ENCODE measurements at regions not wholly inside any gene's neighbourhood (a gene's known extent, or its start where the extent isn't known, plus 50 kb on each side); places are given as distances from the start of the nearest gene placed in this dataset.

DNA sequence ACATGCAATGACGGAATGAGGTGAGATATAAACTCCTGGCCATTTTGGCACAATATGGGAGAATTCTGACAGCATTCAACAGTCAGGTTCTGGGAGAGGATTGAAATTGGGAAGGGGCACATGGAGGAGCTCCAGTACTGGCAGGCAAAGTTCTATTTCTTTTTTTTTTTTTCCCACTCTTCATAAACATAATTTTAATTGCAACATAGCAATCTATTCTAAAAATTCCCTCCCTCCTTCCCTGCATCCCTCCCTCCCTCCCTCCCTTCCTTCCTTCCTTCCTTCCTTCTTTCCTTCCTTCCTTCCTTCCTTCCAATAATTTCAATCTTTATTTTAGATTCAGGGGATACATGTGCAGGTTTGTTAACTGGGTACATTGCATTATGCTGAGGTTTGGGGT is 93.2 kb downstream of the PTCSC3 start:
- DNase-seq = no peak

DNA sequence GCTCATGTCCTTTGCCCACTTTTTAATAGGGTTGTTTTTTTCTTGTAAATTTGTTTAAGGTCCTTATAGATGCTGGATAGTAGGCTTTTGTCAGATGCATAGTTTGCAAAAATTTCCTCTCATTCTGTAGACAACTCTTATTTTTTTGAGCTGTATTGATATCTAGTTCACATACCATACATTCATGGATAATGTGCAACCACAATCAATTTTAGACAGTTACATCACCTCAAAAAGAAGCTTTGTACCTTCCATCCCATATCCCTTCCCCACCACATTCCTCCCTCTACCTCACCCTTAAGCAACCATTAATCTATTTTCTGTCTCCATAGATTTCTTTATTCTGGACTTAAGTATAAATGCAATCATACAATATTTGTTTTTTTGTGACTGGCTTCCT is 98.4 kb downstream of the PTCSC3 start:
- DNase-seq = no peak

DNA sequence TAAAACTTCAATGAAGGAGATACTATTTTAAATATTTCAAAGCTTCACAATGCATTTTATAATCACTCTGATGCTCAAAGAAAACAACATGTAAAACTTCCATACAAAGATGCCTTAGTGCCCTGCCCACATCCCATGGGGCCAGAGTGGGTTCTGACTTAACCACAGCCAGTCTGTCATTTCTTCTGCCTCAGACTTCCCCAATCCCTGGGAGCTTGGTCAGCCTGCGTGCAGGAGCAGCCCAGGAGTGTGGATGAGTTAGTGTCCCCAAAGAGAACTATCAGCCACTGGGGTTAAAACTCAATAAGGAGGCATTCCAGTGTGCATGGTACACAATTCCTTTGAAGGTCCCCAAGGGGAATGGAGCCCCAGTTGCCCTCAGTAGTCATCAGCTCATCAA is 100.3 kb downstream of the PTCSC3 start:
- no peak for DNase-seq

DNA sequence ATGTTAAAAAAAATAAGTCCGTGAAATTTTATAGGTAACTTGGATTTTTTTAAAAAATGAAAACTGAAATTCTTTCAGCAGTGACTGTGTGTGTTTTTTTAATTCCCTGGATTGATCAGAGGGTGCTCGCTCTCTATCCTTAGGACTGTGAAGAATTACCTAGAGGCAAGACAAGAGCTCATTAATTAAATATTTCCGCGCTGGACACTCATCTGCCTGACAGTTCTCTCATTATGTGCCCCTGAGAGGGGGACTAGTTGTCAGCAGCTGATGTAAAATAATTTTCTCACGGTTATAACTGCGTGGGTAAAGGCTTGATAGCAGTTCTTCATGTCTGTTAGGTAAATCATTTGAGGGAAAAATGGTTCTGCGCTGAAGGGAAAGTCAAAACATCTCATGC is 101.3 kb downstream of the PTCSC3 start:
- no peak for DNase-seq

DNA sequence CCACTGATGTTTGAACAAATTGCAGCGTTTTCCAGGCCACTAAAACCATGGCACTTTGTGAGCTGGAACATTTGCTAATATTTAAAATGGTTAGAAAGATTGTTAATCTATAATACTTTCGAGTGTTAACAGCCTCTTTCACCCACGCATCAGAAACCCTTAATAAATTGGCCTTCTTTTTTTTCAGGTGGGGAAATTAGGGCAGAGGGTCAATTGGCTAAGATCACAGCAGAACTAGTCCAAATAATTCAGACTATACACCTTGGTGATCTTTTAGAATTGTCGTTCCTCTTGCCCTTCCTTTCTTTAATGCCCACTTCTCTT is 105.8 kb downstream of the PTCSC3 start:
- DNase-seq = no peak

GRCh38 chr14:36070031-36070719 is 106.3 kb downstream of the PTCSC3 start:
- DNase-seq = peak; percentile 80 to 84

DNA sequence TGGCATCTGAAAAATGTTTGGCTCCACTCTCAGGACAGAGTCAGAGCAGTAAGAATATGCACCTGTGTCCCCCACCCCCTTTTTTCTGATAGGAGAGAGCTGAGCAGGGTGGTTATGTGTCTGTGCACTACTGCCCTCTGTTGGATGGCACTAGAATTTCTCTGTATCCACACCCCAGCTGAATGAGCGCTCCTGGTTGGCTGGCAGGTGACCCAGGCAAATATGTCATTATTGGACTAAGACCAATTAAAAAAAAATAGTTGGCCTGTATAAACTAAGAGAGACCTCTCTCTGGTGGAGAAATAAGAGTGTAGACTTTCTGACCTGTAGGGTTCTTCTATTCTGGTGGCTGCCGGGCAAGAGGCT is 107.0 kb downstream of the PTCSC3 start:
- DNase-seq = peak; percentile 63 to 68

- no peak for DNase-seq
Measured at GRCh38 chr14:36068777-36069534, 107.6 kb downstream of the PTCSC3 start.

DNA sequence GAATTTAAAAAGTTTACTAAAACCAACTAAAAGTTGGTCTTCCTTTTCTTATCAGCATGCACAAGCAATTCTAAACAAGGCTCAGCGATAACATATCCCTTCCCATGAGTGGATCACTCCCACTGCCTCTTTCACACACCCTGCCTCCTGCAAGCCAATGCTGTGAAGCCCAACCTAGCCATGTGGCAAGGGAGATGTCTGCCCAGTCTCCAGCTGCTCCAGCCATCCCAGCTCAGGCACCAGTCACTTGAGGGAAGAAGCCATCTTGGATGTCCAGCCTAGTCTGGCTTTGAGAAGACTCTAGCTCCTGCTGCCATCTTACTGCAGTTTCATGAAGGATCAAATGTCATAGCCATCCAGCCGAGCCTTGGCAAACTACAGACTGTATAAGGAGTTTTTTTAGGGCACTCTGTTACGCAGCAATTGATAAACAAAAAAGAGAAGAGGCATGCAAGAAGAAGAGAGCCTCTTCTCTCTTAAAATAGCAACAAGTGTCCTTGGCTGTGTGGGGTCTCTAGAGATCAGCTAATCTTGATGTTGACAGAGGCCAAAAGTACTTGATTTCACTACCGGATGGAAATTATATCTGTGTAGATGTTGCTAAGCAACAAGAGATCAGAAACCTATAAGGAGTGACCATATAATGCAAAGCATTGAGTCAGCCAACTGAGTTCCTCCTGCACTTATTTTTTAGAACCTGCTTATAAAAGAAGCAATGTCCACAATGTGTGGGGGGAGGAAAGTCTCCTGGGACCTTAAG is 108.9 kb downstream of the PTCSC3 start:
- DNase-seq = peak in 1 of 2 experiments; percentile 19

DNA sequence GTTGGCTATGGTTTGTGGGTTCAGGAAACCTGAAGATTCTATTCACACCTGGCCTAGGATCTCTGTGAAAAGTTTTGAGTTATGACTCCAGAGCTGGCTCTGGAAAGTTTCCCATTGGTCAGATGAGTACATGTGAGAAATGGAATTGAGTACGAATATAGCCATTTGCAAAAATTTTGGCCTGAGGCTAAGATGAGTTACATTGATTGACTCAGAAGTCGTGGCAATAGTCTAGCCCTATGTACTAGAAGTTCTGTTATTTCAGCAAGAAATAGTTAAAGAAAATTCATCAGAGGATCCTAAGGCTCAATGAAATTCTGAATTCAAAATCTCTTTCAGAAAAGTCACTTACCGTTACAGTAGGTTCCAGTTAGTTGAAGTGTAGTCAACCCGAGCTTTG is 109.9 kb downstream of the PTCSC3 start:
- DNase-seq = no peak

- no peak for DNase-seq
Measured at GRCh38 chr14:36065831-36066230, 110.7 kb downstream of the PTCSC3 start.

DNA sequence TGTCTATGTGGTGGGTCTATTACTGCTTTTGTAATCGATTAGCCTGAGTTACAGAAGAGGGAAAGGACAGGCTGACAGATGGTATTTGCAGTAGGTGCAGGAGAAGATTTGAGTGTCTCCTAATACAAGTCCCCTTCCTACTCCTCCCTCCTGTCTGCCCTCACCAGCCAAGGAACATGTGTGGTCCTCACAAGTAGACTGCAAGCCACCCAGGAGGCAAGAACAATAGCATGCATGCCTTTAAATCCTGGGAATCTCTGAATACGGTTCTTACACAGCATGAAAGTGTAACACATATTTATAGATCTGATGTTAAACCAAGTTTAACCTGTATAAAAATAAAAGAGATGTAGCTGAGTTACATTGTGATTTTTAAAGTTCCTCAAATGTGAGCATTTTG is 117.0 kb downstream of the PTCSC3 start:
- no peak for DNase-seq

DNA sequence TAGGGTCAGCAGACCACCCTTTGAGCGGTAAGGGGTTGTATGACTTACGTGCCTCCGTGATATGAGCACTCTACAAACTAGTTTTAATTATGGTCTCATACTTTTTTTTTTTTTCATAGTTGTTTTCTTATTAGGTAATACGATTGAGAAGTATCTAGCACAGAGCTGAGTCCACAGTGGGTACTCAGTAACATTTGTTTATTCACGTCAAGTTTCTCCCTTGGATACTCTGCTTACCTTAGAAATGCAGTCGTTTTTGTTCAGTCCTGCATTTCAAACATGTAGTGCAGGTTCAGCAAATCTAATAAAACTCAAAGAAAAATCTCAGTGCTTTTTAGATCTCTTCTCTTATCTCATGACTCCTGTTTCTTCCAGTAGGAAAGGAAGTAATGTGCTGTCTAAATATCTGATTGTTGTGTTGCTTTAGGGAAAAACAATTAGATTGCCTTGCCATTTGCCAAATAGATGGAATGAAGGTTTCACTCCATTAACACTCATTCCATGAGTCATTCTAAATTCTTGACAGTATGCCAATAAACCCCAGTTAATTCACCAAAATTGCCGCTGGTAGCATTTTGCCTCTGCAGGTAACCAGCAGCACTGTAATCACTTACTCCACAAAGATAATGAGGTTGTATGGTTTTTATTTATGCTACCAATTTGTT is 118.9 kb downstream of the PTCSC3 start:
- DNase-seq = peak; percentile 58 to 86

DNA sequence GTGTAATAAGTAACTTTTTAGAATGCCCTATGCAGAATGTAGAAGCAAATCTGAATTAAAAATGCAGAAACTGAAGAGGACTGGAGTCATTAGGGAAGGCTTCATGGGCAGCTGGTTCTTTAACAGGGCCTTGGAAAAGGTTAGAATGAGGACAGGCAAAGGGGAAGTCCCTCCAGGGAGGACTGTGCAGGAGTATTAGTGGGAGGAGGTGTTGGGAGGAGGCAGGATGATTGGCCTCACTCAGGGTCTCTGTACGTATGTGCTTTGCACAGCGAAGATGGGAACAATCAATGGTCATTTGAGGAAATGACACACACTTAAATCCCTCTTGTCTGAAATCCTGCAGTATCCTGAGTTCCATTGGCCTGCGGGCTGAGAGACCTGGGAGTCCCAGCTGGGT is 119.7 kb downstream of the PTCSC3 start:
- DNase-seq = no peak

DNA sequence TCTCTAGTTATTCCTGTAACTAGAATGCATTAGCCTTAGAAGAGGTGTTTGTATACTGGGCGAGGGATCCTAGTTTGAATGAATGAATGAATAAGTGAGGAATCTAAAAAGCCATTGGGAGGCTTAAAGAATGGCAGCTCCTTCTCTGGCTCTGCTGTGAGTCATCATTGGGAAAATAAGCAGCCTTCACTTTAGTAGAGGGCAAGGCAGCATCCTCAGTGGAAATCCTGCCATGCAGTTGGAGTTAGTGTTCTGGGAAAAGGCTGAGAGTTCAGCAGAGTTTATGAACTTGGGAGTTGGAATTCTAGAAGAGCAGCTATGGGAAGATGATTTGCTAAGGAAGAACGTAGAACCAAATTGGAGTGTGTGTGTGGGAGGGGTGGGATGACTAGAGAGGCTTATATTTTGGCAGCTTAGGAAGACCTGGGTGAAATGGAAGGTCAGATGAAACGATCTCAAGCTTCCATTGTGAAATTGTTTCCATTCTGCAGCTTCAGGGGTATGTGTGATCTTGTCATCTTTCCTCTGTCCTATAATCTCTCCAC is 120.8 kb downstream of the PTCSC3 start:
- no peak for DNase-seq

- no peak for DNase-seq
Measured at GRCh38 chr14:36055052-36055378, 121.5 kb downstream of the PTCSC3 start.

GRCh38 chr14:36054353-36055051 is 122.0 kb downstream of the PTCSC3 start:
- no peak for DNase-seq

- DNase-seq = no peak
Measured at GRCh38 chr14:36052681-36053080, 123.8 kb downstream of the PTCSC3 start.

DNA sequence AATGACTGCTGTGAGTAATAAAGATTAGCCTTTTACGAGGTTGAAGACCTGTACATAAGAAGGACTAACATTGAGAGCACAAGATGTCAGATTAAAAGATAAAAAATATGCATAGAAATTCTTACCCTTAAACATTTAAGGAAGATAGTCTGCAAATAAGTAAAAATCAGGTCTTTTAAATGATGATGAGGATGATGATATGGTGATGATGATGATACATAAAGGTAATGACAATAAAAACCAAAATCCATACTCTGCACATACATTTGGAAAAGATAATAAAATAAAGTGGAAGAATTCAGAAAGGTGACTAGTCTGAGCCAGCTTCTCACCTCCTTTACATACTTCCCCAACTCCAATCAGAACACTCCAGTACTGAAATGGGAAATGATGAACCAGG is 124.5 kb downstream of the PTCSC3 start:
- no peak for DNase-seq

DNA sequence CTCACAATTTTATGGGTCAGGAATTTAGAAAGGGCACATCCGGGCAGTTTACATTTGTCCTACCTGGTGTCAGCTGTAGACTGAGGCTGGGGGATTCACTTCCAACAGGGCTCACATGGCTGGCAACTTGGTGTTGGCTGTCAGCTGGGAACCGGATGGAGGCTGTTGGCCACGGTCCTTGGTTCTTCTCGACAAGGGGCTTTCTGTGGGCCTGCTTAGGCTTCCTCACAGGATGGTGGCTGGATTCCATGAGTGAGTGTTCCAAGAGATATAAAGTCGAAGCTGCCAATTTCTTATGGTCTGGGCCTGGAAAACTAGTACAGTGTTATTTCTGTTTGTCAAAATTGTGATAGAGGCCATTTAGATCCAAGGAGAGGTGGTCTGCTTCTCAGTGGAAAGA is 127.9 kb downstream of the PTCSC3 start:
- no peak for DNase-seq

DNA sequence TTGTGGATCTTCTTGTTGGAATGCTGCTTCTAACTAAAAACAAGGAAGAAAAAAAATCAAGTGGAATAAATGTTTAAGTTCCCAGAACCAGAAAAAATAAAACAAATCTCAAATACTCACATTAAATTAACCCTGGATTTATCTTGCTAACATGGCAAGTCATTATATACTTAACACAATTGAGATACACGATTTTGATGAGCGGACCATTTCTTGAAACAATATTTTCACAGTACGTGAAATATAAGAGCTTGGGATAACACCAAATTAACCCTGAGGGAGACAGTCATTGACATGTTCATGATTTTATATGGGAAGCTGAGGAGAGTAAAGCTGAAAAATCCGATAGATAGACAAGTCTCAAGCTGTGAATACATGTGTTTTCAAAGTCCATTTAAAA is 128.6 kb downstream of the PTCSC3 start:
- DNase-seq = no peak

DNA sequence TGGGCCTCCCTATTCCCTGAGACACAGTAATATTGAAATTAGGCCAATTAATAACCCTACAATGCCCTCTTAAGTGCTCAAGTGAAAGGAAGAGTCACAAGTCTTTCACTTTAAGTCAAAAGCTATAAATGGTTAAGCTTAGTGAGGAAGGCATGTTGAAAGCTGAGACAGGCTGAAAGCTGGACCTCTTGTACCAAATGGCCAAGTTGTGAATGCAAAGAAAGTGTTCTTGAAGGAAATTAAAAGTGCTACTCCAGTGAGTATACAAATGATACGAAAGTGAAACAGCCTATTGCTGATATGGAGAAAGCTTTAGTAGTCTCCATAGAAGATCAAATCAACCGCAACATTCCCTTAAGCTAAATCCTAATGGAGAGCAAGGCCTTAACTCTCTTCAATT is 140.8 kb downstream of the PTCSC3 start:
- no peak for DNase-seq

DNA sequence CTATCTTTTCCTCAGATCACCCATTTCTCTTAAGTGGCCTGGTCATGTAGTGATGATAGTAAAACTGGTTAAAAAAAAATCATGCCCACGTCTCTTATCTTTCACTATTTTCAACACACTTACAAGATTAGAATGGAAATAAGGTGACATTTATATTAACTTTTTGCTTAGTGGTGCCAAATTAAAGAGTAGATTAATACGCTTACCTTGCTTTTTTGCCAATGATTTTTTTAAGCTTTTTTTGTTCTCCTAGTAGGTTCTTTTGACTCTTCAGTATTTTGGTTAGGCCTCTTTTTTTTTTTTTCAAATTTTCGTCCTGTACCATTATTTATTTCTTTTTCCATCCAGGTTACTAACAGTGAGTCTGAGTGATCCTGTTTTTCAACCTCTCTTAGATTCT is 147.9 kb downstream of the PTCSC3 start:
- DNase-seq = no peak
